H9 (cell line): ENCODE measurements at regions not wholly inside any gene's neighbourhood (a gene's known extent, or its start where the extent isn't known, plus 50 kb on each side); places are given as distances from the start of the nearest gene placed in this dataset.

Experiments used
- DNase-seq: peaks from one replicate; pipeline ENCODE4 v3.0.0-alpha.2; 2017
- H2AFZ ChIP-seq: one replicate; pipeline ENCODE4 v1.6.1; 2013; ENCODE audit warnings: mild to moderate bottlenecking, low read length, control low read depth, moderate library complexity
- H2AK5ac ChIP-seq: 2 replicates; pipeline ENCODE4 v1.6.1; 2013; ENCODE audit warnings: low read length, control low read depth, mixed read lengths; ENCODE audit not compliant: insufficient read length
- H2BK120ac ChIP-seq: one replicate; pipeline ENCODE4 v1.6.1; 2013; ENCODE audit warnings: low read depth, mild to moderate bottlenecking, low read length, control low read depth, inconsistent platforms; ENCODE audit not compliant: poor library complexity, severe bottlenecking
- H2BK12ac ChIP-seq: 2 replicates; pipeline ENCODE4 v1.6.1; 2013; ENCODE audit warnings: low read length, control low read depth, mixed read lengths, low read depth; ENCODE audit not compliant: insufficient read length
- H2BK15ac ChIP-seq: 2 replicates; pipeline ENCODE4 v1.6.1; 2013; ENCODE audit warnings: low read depth, low read length, control low read depth
- H2BK20ac ChIP-seq: one replicate; pipeline ENCODE4 v1.6.1; 2013; ENCODE audit warnings: low read depth, mild to moderate bottlenecking, low read length, control low read depth, inconsistent platforms; ENCODE audit not compliant: poor library complexity, severe bottlenecking
- H2BK5ac ChIP-seq: 2 replicates; pipeline ENCODE4 v1.6.1; 2013; ENCODE audit warnings: low read length, control low read depth, mixed read lengths; ENCODE audit not compliant: insufficient read length
- H3K14ac ChIP-seq: 2 replicates; pipeline ENCODE4 v1.6.1; 2013; ENCODE audit warnings: low read length, control low read depth; ENCODE audit not compliant: insufficient read depth
- H3K18ac ChIP-seq: 2 replicates; pipeline ENCODE4 v1.6.1; 2013; ENCODE audit warnings: low read depth, mild to moderate bottlenecking, mixed read lengths, low read length, control low read depth; ENCODE audit not compliant: insufficient read length
- H3K23ac ChIP-seq: 2 replicates; pipeline ENCODE4 v1.6.1; 2013; ENCODE audit warnings: low read length, control low read depth, mixed read lengths, low read depth; ENCODE audit not compliant: insufficient read length
- H3K23me2 ChIP-seq: 2 replicates; pipeline ENCODE4 v1.6.1; 2013; ENCODE audit warnings: low read depth, mild to moderate bottlenecking, mixed read lengths, low read length, control low read depth; ENCODE audit not compliant: insufficient read length, poor library complexity, severe bottlenecking
- H3K27ac ChIP-seq: 2 replicates; pipeline ENCODE4 v1.5.1; 2013; ENCODE audit warnings: low read length, control low read depth, mixed read lengths, low read depth; ENCODE audit not compliant: insufficient read length
- H3K27me3 ChIP-seq: 2 replicates; pipeline ENCODE4 v1.6.1; 2013; ENCODE audit warnings: low read length, control low read depth, inconsistent platforms; ENCODE audit not compliant: insufficient read depth
- H3K4ac ChIP-seq: 2 replicates; pipeline ENCODE4 v1.6.1; 2013; ENCODE audit warnings: low read depth, mild to moderate bottlenecking, control low read depth, inconsistent platforms, low read length, moderate library complexity
- H3K4me1 ChIP-seq: 2 replicates; pipeline ENCODE4 v1.6.1; 2013; ENCODE audit warnings: low read length, control low read depth, inconsistent platforms; ENCODE audit not compliant: insufficient read depth
- H3K4me2 ChIP-seq: 2 replicates; pipeline ENCODE4 v1.6.1; 2013; ENCODE audit warnings: low read length, control low read depth, mixed read lengths; ENCODE audit not compliant: insufficient read length, insufficient read depth
- H3K56ac ChIP-seq: 2 replicates; pipeline ENCODE4 v1.6.1; 2013; ENCODE audit warnings: low read depth, mild to moderate bottlenecking, mixed read lengths, low read length, control low read depth; ENCODE audit not compliant: insufficient read length
- H3K79me1 ChIP-seq: 2 replicates; pipeline ENCODE4 v1.6.1; 2013; ENCODE audit warnings: low read depth, mild to moderate bottlenecking, moderate library complexity, low read length, control low read depth, inconsistent platforms; ENCODE audit not compliant: insufficient read depth, poor library complexity, severe bottlenecking
- H3K79me2 ChIP-seq: 2 replicates; pipeline ENCODE4 v1.6.1; 2013; ENCODE audit warnings: low read length, control low read depth, inconsistent platforms; ENCODE audit not compliant: insufficient read depth
- H3K9ac ChIP-seq: 2 replicates; pipeline ENCODE4 v1.6.1; 2013; ENCODE audit warnings: low read length, control low read depth, mixed read lengths; ENCODE audit not compliant: insufficient read length; ENCODE audit errors: extremely low read depth
- H3K9me3 ChIP-seq: one replicate; pipeline ENCODE4 v1.6.1; 2013; ENCODE audit warnings: low read depth, low read length, inconsistent platforms; ENCODE audit not compliant: control insufficient read depth
- H3T11ph ChIP-seq: one replicate; pipeline ENCODE4 v1.6.1; 2013; ENCODE audit warnings: mild to moderate bottlenecking, low read length, control low read depth, inconsistent platforms
- H4K20me1 ChIP-seq: one replicate; pipeline ENCODE4 v1.6.1; 2013; ENCODE audit not compliant: control insufficient read depth, insufficient read length, insufficient read depth
- H4K5ac ChIP-seq: 2 replicates; pipeline ENCODE4 v1.6.1; 2013; ENCODE audit warnings: low read depth, mild to moderate bottlenecking, mixed read lengths, low read length, control low read depth; ENCODE audit not compliant: insufficient read length
- H4K8ac ChIP-seq: replicated peaks from 2 replicates; pipeline ENCODE4 v1.6.1; 2013; ENCODE audit warnings: low read length, control low read depth, mixed read lengths, low read depth; ENCODE audit not compliant: insufficient read length
- H4K91ac ChIP-seq: 2 replicates; pipeline ENCODE4 v1.6.1; 2013; ENCODE audit warnings: low read depth, mild to moderate bottlenecking, moderate library complexity, mixed read lengths, low read length, control low read depth; ENCODE audit not compliant: insufficient read length
- H3K27ac Mint-ChIP-seq, 3 experiments: 2 replicates in 2 of 3; 3 replicates in 1 of 3; pipeline ENCODE4 v1.8.0; 2020 to 2021; ENCODE audit warnings: mixed read lengths in 3 of 3, mild to moderate bottlenecking in 1 of 3, moderate library complexity in 1 of 3
- H3K27me3 Mint-ChIP-seq: 2 replicates; pipeline ENCODE4 v1.8.0; 2021; ENCODE audit warnings: low read depth, mild to moderate bottlenecking, moderate library complexity, mixed read lengths
- H3K36me3 Mint-ChIP-seq, 3 experiments: 2 replicates in 2 of 3; 3 replicates in 1 of 3; pipeline ENCODE4 v1.8.0; 2020 to 2021; ENCODE audit warnings: low read depth in 3 of 3, mixed read lengths in 3 of 3; ENCODE audit not compliant: insufficient read depth in 1 of 3
- H3K4me1 Mint-ChIP-seq, 2 experiments: 2 replicates each; pipeline ENCODE4 v1.8.0; 2020; ENCODE audit warnings: mixed read lengths in 2 of 2
- H3K4me3 Mint-ChIP-seq, 2 experiments: 2 replicates in 1 of 2; 3 replicates in 1 of 2; pipeline ENCODE4 v1.8.0; 2020 to 2021; ENCODE audit warnings: mild to moderate bottlenecking in 2 of 2, mixed read lengths in 2 of 2, moderate library complexity in 1 of 2
- H3K9me3 Mint-ChIP-seq, 2 experiments: 2 replicates in 1 of 2; 3 replicates in 1 of 2; pipeline ENCODE4 v1.8.0; 2020; ENCODE audit warnings: mild to moderate bottlenecking in 2 of 2, mixed read lengths in 2 of 2, moderate library complexity in 1 of 2
- CTCF ChIP-seq: fragments of 200-600 bp; sonication (generic); conservative IDR thresholded peaks from 3 replicates; pipeline ENCODE4 v1.8.0; 2021; ENCODE audit warnings: antibody characterized with exemption, mild to moderate bottlenecking
- WGBS: extraction: QIAGEN DNeasy Blood & Tissue Kit; methylation state at CpG from one replicate; pipeline ENCODE4 v1.1.7; 2013; ENCODE audit warnings: missing lambda C conversion rate, low lambda C conversion rate, mixed read lengths; ENCODE audit not compliant: insufficient read length; ENCODE audit errors: extremely low coverage; 5-methylcytosine and 5-hydroxymethylcytosine counted together

- Histone ChIP-seq H3K23me2 (no peaks in the 10 kb centered on the region), H3K79me1 (no peaks in the 10 kb centered on the region), H3K27me3 (no peaks in the 10 kb centered on the region), H2BK12ac (no peak overlapping the region), H2BK5ac (no peak overlapping the region), H4K5ac (no peak overlapping the region), H2BK20ac (no peak overlapping the region), H3K79me2 (no peaks in the 10 kb centered on the region), H3K18ac (no peak overlapping the region), H3K23ac (no peak overlapping the region), H3K4me1 (no peaks in the 10 kb centered on the region), H3K56ac (no peak overlapping the region), H4K20me1 (no peaks in the 10 kb centered on the region), H2AFZ (no peak overlapping the region), H4K8ac (no peak overlapping the region), H3K27ac (no peak overlapping the region), H3T11ph (no peak overlapping the region), H3K14ac (no peak overlapping the region), H3K4ac (no peak overlapping the region), H3K9me3 (no peaks in the 10 kb centered on the region), H3K4me2 (no peak overlapping the region), H2AK5ac (no peak overlapping the region), H2BK120ac (no peak overlapping the region), H4K91ac (no peak overlapping the region), H2BK15ac (no peak overlapping the region), H3K9ac (no peak overlapping the region)
- no CpG with 5 or more reads among the region's 2 CpGs for WGBS
- no peaks in the 10 kb centered on the region for H3K9me3 Mint-ChIP-seq
- H3K4me3 Mint-ChIP-seq: no peak overlapping the region
- H3K4me1 Mint-ChIP-seq: no peaks in the 10 kb centered on the region
- no peak for TF ChIP-seq CTCF
- H3K27me3 Mint-ChIP-seq: no peaks in the 10 kb centered on the region
- no peak overlapping the region for H3K27ac Mint-ChIP-seq
- H3K36me3 Mint-ChIP-seq: no peaks in the 10 kb centered on the region
- DNase-seq: no peak
Observed at GRCh38 chr3:83092521-83093221, 1331.2 kb upstream of the GBE1 start.
